Stimulated activated CD4-positive, alpha-beta T cell treated with anti-CD3 and anti-CD28 coated beads, Interleukin-4, amount 100 ng/mL, for 24 hours (primary cell): ENCODE measurements at regions not wholly inside any gene's neighbourhood (a gene's known extent, or its start where the extent isn't known, plus 50 kb on each side); places are given as distances from the start of the nearest gene placed in this dataset.
"Not testable (repeated sequence)": the region's sequence is repeated elsewhere in the genome, so short reads cannot be mapped to it uniquely, and the experiment has no call there.

Source experiments
- DNase-seq: peaks from one replicate; pipeline ENCODE4 v3.0.0-alpha.2; 2020

DNA sequence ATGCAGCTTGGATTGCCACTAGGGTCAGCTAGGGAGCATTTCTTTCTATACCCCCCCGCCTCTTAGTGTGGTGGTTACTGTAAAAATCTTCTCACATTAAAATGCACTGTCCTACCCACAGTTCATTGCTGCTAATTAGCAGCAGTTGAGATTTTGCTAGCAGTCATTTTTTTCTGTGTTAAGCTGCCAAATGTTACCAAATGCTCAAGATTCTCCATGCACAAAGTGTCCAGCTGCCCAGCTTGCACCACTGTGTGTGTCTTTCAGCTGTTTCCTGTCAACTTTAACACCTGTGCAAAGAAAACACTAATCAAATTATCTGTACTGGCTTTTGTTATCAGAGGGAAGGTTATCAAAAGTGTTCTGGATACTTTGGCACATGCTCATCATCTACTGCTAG lies 679.3 kb downstream of the NR4A2 start:
- DNase-seq = no peak

DNA sequence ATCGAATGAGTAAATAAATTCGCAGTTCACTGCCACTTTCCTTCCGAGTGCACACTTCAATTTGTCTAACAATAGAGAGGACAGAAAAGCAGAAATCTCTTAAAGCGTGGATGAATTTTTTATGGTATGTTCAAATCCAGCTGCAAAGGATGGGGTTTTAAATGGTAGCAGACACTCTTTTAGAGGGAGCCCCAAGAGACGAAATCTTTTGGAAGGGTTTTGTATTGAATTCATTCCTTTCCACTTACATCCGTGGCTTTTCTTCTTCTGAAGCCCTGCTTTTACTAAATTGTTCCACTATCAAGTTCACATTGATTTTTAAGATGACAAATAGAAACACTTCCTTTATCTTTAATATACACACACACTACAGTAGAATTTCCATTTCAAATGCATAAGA lies 680.7 kb downstream of the NR4A2 start:
- no peak for DNase-seq

DNA sequence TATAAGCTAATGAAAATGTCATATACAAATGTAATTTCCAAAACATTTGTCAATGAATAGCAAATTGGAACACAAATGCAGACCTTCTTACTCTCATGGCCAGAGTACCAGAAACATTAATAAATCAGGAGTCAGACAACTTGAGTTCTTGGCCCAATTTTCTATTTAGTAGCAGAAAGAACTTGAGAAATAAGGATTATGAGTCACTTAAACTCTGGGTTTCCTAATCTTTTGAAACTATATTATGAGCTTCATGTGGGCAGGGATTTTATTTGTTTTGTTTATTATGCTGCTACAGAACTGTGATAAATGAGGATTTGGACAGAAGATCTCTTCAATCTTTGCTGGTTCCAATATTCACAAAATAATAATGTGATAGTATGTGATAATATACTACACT lies 686.7 kb downstream of the NR4A2 start:
- DNase-seq = no peak

DNA sequence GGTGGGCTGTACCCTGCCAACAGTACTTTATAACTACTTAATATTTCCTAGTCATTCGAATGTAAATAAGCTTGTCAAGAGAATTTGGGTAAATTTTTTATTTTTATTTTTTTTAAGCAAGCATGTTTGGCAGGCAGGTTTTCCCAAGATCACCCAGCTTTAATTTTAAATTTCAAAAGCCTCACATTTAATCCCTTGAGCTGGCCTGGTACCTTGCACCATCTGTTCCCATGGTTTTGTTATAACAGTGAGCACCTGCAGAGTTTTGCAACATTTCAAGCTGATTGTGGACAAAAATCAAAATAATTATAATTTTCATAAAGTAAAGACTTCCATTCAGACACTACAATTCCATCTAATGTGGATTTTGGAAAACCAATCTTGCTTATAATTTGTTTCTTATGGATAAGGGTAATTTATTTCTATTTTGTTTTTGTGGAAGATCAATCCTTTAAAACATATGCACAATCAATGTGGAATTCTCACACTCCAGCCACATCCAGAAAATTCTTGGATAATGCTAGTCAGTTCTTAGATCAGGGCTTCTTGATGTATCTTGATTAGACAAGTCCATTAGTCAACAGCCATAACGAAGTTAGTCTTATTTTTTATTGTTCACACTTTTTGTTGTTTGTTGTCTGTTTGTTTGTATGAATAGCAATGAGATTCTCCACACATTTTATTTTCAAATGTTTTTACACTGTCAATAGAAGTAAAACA lies 689.3 kb downstream of the NR4A2 start:
- no peak for DNase-seq

DNA sequence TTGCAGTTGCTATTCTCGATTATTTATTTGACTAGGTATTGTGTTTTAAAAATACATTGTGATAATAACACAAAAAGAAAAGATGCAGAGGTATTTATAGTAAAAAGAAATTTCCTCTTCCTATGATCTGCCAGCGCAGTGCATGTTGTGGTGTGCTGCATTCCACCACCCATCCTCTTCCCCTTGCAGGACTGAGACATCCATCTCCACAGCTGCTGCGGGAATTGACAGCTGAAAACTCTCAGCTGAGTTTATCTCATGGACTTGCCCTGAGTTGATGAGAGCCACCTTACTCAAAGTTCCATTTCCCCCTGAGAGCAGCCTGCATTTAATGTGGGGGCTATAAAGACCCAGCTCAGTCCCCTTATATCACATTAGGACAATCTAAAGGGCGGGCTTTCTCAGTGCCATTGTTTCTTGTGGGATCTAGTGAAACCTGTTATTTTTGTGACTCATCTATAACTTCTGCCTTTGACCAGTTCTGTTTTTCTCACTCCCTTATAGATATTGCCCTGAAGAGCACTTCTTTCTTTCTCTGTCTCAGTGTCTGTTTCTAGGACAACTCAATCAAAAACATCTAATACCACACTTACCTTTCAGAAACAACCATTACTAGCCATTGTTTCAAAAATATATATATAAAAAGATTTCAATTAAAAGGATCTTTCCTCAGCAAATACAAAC lies 698.5 kb downstream of the NR4A2 start:
- DNase-seq = no peak

DNA sequence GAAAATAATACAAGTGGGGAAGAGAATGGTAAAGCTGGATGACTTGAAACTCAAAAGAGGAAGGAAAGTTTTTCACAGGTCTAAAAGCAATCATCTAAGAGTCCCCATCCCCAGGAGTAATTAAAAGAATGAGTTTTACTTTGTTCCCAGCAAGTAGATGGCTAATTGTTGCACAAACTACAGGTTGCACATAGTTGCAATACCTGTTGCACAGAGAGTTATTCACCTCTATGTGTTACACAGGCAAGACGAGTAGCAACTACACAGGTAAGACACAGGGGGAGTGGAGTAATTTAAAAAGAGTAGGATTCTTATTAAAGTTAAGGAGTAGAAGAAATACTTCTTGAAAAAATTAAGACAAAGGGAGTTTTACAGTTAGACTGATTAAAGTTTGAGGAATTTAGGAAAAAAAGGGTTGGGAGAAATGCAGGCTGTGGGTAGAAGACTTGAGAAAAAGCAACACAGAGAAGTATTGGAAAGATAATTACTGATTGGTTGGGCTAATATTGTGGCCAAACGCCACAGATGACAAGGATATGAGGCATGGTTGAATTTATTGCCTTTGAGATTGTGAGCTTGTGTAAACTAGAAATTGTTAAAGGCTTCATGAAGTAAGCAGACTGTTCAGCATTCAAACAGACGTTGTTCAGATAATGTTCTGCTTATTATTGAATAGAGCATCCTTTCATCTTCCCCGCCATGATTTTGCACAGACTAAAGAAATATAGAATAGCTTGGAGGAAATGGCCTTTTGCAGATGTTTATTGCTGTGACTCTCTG lies 699.3 kb downstream of the NR4A2 start:
- DNase-seq = no peak

DNA sequence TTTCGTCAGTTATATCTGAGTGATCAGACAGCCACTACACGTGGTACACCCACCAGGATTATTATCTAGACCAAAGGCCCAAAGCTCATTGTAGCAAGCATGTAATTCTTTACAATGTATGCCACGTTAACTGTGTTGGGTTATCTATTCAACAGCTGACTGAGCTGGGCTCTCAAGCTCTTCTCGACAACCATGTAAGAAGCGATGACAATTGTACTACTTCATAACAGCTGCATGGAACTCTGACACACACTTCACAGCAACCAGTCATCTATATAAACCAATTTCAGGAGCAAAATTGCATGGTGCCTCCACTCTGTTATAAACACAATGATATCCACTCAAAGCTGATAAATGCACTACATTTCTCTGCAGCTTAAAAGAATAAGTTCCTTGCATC lies 701.8 kb downstream of the NR4A2 start:
- no peak for DNase-seq

DNA sequence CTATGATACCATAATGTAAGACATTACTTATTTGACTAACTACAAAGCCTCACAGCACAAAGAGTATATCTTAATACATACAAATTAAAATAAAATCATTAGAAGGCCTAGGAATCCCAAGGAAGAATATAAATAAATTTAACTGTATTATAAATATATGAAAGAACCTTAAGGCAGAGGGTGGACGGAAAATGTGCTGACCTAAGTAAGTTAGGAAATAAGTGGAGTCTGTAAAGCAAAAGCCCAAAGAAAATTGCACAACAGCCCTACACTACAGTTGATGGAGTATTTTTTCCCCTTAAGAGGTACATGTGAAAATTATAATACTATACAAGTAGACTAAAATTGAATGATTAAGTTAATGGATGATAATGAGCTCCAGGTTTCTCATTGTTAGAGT lies 710.1 kb downstream of the NR4A2 start:
- no peak for DNase-seq

DNA sequence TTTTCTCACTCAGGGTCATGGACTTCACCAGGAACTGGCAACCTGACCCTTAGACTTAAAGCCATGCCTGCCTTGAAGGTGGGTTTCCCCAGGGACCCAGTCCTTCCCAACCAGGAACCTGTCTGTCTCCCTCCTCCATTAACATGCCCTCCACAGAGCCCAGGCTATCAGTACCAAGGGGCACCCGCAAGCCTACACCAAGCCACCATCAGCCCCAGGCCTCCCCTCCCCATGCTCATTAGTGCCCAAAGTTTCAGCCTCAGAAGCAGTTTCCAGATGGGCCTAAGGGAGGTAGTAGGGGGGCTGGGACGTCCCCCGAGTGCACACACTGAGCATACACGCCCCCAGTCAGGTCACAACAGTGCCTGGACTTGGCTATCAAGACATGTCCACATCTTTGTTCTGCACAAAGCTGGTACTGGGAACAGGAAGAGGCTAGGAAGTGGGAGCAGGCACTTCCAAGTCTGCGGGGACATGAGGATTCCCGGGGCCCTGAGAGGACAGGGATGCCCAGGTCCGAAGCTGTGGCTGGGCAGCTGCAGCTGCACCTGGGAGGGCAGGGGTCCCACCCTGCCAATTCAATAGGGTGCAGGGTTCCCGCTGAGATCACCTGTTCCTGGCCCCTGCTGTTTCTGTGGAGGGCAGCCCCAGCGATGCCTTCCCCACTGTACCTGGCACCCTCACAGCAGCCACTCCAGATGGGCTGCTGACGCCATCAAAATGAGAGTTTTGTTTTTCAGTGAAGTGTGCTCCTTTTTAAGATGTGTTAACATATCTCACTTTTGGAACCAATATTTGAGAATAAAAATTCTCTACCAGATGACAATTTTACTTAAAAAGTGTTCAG lies 731.4 kb downstream of the NR4A2 start:
- no peak for DNase-seq

DNA sequence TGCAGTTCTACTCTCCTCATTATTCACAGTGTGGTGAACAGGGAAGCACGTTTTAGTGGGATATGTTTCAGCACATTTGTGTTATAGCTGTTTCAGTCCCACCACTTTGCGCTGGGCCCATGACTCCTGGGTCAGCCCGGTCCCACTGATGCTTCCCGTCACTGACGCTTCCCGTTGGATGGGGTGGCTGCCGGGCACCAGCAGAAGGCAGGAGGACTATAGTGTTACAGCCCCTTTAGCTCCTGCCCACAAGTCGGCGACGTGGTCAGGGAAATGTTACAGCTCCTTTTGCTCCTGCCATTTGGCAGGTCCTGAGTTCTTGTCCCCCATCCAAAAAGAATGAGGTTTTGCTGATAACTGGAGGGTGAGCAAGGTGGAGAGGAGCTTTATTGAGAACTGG lies 732.2 kb downstream of the NR4A2 start:
- DNase-seq = no peak

DNA sequence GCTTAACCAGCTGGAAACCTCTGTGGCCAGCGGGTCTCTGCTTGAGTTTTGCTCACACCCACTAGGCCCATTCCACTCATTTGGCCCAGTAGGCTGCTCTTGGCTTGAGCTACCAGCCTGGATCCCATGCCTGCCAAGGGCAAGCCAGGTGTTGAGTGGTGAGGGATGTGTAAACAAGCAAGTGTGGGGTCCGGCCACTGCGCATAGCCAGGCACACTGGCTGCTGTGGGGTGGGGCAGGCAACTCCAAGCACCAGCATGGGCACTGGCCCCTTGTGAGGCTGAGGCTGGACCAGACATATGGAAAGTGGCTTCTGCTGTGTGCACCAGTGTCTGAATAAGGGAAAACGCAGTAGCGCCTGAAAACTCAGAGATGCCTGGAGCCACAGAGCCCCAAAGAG lies 732.7 kb downstream of the NR4A2 start:
- DNase-seq = no peak

DNA sequence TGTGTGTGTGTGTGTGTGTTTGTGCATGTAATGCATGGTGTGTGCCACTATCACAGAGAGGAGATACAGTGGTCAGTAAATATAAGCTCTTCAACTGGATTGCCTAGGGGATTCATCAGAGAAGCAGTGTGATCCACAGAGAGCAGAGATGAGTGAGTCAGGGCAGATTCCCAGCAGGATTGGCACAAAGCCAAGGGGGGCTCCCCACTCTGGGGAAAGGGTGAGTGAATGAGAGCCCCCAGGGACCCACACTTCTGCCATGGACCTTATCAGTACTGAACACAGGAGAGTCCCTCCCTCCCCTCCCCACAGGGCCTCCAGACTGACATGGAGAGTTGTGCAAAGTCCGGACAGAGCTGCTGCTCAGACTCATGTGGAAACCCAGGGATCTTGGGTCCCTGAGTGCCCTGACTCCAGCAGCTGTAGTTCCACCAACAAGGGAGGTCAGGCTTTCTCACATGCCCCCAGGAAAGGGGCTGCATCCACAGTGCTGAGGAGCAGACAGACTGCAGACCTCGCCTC lies 748.8 kb downstream of the NR4A2 start:
- DNase-seq = no peak

DNA sequence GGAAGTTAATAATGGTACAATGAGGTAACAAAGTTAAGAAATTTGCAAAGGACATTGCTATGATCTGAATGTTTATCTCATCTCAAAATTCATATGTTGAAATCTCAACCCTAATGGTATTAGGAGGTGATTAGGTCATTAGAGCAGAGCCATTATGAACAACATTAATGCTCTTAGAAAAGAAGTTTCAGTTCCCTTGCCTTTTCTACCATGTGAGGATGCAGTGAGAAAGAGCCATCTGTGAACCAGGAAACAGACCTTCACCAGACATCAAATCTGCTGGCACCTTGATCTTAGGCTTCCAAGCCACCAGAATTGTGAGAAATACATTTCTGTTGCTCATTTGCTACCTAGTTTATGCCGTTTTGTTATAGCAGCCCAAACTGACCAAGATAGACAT lies 757.6 kb downstream of the NR4A2 start:
- no peak for DNase-seq

DNA sequence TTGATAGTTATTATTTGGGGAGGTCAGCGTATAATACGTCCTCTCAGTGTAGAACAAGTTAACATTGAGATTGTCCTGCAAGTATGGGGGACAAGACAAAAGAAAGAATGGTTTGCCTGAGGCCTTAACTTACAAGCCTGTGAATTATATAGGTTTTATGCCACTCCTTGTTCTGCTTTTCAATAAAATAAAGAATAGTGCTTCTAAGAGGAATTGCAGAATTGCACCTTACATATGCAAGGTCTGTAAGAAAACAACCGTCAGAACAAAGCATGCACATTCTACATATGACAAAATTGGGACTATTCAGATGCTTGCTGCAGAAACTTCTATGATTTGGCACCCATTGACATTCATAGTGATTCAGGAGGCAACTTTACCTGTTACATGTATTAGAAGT lies 785.0 kb downstream of the NR4A2 start:
- no peak for DNase-seq

DNA sequence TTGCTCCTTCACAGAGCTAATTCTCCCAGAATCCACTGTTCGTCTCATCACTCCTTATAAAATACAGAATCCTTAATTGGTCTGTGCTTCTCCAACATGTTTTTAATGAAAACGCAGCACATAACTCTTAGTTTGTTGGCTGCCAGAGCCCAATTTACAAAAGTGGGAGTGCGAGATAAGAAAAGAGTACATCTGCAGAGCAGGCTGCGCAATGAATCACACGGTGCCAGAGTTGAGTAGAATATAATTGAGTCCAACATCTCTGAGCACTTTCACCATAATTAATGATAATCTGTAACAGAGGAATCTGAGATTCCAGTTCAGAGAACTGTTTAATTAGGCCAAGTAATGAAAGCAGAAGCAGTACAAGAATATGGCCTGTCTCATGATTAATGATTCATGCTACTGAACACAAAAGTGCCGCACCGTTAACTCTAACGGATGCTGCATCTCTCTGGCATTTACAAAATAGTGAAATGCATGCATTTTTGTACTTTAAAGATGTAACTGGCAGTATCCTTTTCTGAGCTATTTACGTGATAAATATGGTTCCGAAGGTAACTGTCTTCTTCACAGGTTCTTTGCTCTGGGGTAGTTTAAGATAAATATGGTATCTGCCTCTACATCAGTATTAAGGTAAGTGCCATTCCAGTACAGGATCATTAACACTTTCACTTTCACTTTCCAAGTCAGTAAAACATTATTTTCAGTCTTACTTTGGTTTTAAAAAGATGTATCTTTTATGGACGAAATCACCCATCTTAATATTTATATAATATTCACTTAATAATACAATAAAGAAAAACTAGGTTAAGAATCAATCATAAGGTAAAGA lies 785.6 kb downstream of the NR4A2 start:
- no peak for DNase-seq

DNA sequence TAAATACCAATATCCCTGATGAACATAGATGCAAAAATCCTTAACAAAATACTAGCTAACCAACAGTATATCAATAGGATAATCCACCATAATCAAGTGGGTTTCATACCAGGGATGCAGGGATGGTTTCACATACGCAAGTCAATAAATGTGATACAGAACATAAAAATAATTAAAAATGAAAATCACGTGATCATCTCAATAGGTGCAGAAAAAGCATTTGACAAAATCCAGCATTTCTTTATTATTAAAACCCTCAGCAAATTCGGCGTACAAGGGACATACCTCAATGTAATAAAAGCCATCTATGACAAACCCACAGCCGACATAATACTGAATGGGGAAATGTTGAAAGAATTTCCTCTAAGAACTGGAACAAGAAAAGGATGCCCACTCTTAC lies 793.5 kb downstream of the NR4A2 start:
- DNase-seq = not testable (repeated sequence)

DNA sequence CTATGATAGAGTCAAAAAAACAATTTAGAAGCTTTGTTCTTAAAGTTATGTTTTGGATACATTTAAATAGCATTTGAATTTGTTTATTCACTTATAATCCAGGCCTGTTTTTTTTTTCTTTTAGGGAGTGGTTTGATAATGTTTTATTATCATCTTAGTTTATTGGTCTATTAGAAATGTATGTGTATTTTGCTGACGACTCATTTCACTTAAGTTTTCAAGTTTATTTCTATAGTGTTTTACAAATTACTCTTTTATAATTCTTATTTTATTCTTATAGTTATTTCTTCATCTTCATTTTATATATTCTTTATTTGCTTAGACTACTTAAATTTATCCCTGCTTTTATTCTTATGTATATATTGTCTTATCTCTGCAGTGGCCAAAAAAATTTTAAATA lies 804.5 kb downstream of the NR4A2 start:
- DNase-seq = no peak

DNA sequence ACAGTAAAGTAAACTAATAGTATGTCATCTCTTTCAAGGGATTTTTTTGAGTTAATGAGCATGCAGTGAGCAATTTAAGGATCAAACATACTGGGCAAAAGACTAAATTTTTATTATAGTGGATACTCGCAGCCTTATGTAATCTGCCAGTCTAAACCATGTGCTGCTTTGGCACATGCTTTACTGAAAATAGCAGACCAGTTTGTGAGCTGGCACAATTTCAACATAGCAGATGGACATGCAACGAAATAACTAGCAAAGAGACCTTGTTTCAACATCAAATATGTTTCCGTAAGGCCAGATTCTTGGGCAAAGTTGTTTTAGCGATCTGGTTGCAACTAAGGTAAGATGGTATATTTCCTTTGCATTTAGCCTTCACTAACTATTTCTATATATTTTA lies 807.3 kb downstream of the NR4A2 start:
- no peak for DNase-seq

DNA sequence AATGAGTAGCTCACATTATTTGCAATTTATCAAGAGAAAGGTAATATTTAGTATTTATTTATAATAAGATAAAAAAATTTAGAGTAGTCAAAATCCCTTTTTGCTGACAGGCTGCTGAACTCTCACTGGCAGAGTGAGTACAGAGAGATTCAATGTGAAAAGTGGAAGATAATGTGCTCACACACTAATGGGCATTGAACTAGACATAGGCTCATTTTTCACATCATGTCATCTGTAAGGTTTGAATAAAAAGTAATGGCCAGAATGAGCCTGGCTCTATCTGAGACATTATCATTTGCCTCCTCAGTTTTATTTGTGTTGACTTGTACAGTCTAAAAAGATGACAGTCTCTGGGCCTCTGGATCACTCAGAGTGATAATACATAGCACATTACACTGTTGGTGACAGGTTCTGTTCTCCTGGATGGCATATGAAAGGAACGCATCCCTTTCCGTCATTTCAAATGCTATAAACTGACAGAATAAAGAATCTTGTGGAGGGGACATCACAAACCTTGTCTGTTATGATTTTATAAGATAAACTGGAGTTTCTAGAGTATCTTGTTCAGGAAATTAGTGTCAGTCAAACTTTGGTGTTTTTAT lies 812.9 kb downstream of the NR4A2 start:
- no peak for DNase-seq

DNA sequence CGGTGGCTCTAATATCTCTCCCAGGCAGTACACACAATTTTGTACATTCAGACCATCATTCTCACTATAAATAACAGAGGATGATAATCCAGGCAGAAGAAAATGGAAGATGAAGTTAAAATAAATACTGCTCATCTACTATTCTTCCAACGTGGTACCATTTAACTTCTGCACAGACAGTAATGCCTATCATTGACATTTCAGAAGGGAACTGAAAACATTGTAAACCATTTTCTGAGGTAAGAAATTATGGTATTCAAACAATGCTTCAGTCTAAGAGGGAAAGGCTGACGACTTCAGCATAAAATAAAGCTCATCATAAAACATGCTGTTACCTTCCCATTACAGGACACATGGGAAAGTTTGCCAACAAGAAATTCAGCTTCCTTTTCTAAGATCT lies 814.4 kb downstream of the NR4A2 start:
- no peak for DNase-seq

DNA sequence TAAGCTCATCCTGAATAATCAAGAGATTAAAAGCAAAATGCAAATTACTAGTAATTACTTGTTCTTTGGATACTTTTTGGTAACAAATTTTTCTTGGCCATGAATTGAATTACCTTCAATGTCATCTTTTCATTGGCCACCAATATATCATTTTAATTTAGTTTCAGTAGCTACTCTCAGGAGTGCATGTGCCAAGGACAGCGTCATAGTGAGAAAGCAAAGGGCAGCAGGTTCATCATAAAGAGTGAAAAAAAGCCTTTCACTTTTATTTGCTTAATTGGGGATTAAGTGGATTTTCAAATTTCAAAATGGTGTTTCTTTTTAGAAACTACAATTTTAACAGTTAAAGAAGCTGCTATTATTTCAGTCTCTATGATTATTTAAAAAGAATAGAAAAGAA lies 815.2 kb downstream of the NR4A2 start:
- no peak for DNase-seq

DNA sequence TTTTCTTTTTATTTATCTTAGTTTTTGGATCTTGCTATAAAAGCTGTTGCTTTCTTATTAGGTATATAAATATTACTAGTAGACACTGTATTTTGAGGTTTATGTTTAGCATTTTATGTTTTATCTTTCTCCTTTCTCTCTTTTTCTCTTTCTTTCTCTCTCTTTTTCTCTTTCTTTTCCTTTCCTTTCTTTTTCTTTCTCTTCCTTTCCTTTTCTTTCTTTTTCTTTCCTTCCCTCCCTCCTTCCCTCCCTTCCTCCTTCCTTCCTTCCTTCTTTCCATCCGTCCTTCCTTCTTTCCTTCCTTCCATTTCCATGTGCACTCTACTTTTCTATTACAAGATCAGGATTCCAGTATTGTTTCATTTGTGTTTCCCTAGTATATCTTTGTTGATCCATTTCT lies 814.8 kb downstream of the KCNJ3 start:
- no peak for DNase-seq
